ENCODE measurements at regions not wholly inside any gene's neighbourhood (a gene's known extent, or its start where the extent isn't known, plus 50 kb on each side); places are given as distances from the start of the nearest gene placed in this dataset.

- TF ChIP-seq NFIC (IDR thresholded peaks at IDR 0.05) (no peak), FOXM1 (IDR thresholded peaks at IDR 0.05; ENCODE audit: borderline replicate concordance, low read depth) (no peak), REST (IDR thresholded peaks at IDR 0.05; ENCODE audit: low read depth) (no peak), EP300 (IDR thresholded peaks at IDR 0.05; ENCODE audit: borderline replicate concordance) (no peak), RAD21 (IDR thresholded peaks at IDR 0.05; ENCODE audit: low read depth) (no peak), MAX (IDR thresholded peaks at IDR 0.05) (no peak), ZBTB7A (IDR thresholded peaks at IDR 0.05; ENCODE audit: low read depth) (no peak), CREB1 (IDR thresholded peaks at IDR 0.05; ENCODE audit: low read depth) (no peak), TEAD4 (IDR thresholded peaks at IDR 0.05) (no peak), YY1 (IDR thresholded peaks at IDR 0.05; ENCODE audit: low read depth) (no peak), TAF1 (IDR thresholded peaks at IDR 0.05; ENCODE audit: low read depth) (no peak)
Measured at GRCh38 chr10:60663850-60664249, 114.4 kb upstream of the CDK1 start.

GRCh38 chr10:60662917-60663614 lies 115.2 kb upstream of the CDK1 start:
- TF ChIP-seq EP300 (IDR thresholded peaks at IDR 0.05; ENCODE audit: borderline replicate concordance) (no peak), USF1 (IDR thresholded peaks at IDR 0.05) (no peak), FOXM1 (IDR thresholded peaks at IDR 0.05; ENCODE audit: borderline replicate concordance, low read depth) (no peak), EGR1 (IDR thresholded peaks at IDR 0.05) (no peak), ZBTB7A (IDR thresholded peaks at IDR 0.05; ENCODE audit: low read depth) (no peak), TAF1 (IDR thresholded peaks at IDR 0.05; ENCODE audit: low read depth) (no peak), TCF12 (IDR thresholded peaks at IDR 0.05; ENCODE audit: low read depth) (no peak), REST (IDR thresholded peaks at IDR 0.05; ENCODE audit: low read depth) (no peak)

- no peak for TF ChIP-seq RAD21 (IDR thresholded peaks at IDR 0.05; ENCODE audit: low read depth)
- no peak; the same call in 1 of the 2 replicates for TF ChIP-seq TEAD4 (IDR thresholded peaks at IDR 0.05)
- TF ChIP-seq TCF12 (IDR thresholded peaks at IDR 0.05; ENCODE audit: low read depth) = no peak
- no peak for TF ChIP-seq REST (IDR thresholded peaks at IDR 0.05; ENCODE audit: low read depth)
- no peak for TF ChIP-seq CREB1 (IDR thresholded peaks at IDR 0.05; ENCODE audit: low read depth)
- no peak for TF ChIP-seq ZBTB7A (IDR thresholded peaks at IDR 0.05; ENCODE audit: low read depth)
- no peak for TF ChIP-seq EP300 (IDR thresholded peaks at IDR 0.05; ENCODE audit: borderline replicate concordance)
- no peak for TF ChIP-seq USF1 (IDR thresholded peaks at IDR 0.05)
- TF ChIP-seq EGR1 (IDR thresholded peaks at IDR 0.05) = no peak
- no peak for TF ChIP-seq MAX (IDR thresholded peaks at IDR 0.05)
- TF ChIP-seq NFIC (IDR thresholded peaks at IDR 0.05) = no peak
- no peak for TF ChIP-seq YY1 (IDR thresholded peaks at IDR 0.05; ENCODE audit: low read depth)
- TF ChIP-seq FOXM1 (IDR thresholded peaks at IDR 0.05; ENCODE audit: borderline replicate concordance, low read depth) = no peak
- no peak for TF ChIP-seq TAF1 (IDR thresholded peaks at IDR 0.05; ENCODE audit: low read depth)
- no peak for TF ChIP-seq CEBPB (IDR thresholded peaks at IDR 0.05)
Measured at GRCh38 chr10:60661637-60662036, 116.6 kb upstream of the CDK1 start.

GRCh38 chr10:60660625-60661024 lies 117.7 kb upstream of the CDK1 start:
- TF ChIP-seq REST (IDR thresholded peaks at IDR 0.05; ENCODE audit: low read depth) (no peak), MAX (IDR thresholded peaks at IDR 0.05) (no peak)
